GM18505 (cell line): ENCODE measurements at regions not wholly inside any gene's neighbourhood (a gene's known extent, or its start where the extent isn't known, plus 50 kb on each side); places are given as distances from the start of the nearest gene placed in this dataset.

Experiments
- ATAC-seq: cut with Tn5 transposase; IDR thresholded peaks from one replicate; pipeline ENCODE4 v1.9.1; 2021; ENCODE audit not compliant: unreplicated experiment
- POLR2A ChIP-seq: IDR thresholded peaks from 4 replicates; pipeline ENCODE4 v1.6.1; 2011; ENCODE audit warnings: borderline replicate concordance; ENCODE audit not compliant: insufficient read depth, insufficient read length; ENCODE audit errors: extremely low read depth

DNA sequence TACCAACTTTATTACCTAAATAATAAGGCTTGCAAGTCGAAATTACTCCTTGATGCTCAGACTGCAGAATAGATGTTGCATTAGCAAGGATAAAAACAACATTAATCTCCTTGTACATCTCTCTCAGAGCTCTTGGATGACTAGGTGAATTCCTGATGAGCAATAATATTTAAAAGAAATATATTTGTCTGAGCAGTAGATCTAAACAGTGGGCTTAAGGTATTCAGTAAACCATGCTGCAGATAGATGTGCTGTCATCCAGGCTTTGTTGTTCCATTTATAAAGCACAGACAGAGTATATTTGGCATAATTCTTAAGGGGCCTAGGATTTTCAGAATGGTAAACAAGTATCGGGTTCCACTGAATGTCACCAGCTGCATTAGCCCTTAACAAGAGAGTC is 257.1 kb downstream of the TUSC7 start:
- ATAC-seq, result no peak
- no peak for TF ChIP-seq POLR2A

- no peak for ATAC-seq
- no peak for TF ChIP-seq POLR2A
Measured at GRCh38 chr3:116969135-116969534, 259.6 kb downstream of the TUSC7 start.

DNA sequence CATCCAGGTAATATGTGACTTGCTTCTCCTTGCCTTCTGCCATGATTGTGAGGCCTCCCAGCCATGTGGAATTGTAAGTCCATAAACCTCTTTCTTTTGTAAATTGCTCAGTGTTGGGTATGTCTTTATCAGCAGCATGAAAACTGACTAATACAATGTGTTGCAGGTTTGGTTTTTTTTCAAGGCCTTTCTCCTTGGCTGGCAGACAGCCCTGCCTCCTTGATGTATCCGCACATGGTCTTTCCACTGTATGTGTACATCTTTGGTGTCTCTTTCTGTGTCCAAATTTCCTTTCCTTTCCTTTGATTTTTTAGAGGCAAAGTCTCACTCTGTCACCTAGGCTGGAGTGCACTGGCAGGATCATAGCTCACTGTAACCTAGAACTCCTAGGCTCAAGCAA is 260.1 kb downstream of the TUSC7 start:
- TF ChIP-seq POLR2A, result no peak
- no peak for ATAC-seq

GRCh38 chr3:116971531-116971930 is 262.0 kb downstream of the TUSC7 start:
- no peak for ATAC-seq
- TF ChIP-seq POLR2A, result no peak

DNA sequence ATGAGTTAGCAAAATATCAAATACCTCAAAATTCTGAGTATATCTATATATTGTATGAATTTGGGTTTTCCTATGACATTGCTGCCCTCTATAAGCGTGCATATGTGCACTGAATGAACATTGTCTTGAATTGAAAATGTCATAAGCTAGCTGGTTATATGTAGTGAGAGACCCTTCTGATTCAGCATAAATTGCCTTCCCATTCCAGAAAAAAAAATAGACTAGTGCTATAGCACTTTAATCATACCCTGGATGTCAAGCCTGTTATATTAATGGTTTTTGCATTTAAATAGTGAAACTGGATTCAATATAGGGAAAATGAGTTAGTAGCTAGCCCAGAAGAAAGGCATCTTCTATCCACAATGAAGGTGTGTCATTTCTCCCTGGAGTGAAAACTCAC is 265.1 kb downstream of the TUSC7 start:
- no peak for TF ChIP-seq POLR2A
- no peak for ATAC-seq

DNA sequence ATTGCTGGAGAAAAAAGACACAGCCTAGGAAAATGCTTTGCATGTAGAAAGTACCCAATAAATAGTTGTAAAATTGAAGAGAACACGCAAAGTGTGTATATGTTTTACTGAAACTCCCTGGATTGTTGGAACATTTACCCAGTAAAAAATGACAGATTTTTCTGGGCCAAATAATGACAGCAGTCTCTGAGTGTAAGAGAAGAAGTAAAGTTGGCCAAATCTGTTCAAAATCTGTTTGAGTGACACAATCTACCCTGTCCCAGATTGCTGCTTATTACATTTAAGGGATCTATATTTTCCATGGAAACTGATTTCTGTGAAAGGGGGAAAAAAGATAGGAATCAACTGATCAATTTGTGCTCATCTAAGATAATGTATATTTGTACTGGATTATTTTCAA is 267.9 kb downstream of the TUSC7 start:
- ATAC-seq, result no peak
- no peak for TF ChIP-seq POLR2A

DNA sequence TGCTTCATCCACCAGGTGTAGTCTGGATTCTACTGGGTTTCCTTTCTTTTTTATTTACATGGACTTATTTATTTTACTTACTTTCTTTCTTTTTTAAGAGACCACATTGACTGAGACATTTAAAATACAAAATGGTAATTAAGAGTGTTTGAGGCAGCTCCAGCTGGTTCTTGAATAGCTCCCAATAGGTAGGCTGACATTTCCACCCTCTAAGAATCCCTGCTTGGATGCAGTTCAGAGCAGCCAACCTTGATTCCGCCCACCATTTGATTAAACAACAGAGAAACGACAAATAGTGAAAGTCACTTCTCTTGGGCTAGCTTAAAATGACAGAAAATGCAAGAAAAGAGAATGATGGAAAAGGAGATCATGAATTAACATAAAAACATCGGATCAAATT is 270.5 kb downstream of the TUSC7 start:
- no peak for TF ChIP-seq POLR2A
- no peak for ATAC-seq

DNA sequence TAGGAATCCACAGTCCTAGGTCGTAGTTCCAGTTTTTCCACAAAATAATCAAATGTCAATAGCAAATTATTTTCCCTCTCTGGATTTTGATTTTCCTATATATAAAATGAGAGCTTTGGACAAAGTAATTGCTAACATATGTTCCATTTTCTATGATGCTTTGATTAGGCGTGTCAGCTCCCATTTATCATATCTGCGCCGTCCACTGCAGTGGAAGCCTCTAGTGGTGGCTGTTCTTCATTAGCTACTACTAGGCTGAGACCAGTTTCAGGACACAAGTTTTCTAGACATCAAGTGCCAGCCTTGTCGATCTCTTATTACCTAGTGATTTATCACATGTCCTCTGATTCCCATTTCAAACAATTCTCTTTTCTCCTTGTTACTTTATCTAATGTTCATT is 271.5 kb downstream of the TUSC7 start:
- no peak for ATAC-seq
- no peak for TF ChIP-seq POLR2A

DNA sequence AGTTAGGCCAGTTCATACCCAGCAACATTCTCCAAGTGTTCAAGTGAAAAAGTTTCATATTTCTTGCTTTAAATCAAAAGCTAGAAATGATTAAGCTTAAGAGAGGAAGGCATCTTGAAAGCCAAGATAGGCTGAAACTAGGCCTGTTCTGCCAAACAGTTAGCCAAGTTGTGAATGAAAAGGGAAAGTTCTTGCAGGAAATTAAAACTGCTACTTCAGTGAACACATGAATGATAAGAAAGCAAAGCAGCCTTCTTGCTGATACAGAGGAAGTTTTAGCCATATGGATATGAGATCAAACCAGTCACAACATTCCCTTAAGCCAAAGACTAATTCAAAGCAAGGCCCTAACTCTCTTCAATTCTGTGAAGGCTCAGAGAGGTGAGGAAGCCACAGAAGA is 274.7 kb downstream of the TUSC7 start:
- TF ChIP-seq POLR2A, result no peak
- no peak for ATAC-seq

DNA sequence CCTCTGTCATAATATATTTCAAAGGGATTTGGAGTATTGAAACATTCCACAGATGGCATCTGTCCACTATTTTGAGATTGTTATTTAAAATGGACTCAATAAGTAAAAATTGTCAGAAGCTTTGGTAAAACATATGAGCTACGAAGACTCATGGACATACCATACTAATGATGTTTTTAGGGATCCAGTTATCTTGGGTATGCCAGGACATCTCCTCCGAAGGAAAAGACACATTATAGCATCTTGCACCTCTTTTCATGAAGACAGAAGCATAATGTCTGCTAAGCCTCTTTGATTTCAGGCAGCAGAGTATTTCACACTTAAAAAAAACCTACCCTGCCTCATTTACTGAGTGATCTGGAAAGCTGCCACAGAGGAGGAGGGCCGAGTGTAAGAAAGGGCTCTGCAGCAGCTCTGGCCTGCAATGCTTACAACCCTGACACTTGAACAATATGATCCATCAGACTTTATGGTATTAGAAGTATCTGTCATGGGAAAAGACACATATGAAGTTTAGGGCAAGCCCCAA is 284.8 kb downstream of the TUSC7 start:
- TF ChIP-seq POLR2A, result no peak
- ATAC-seq, result no peak

GRCh38 chr3:117003501-117003900 is 293.9 kb downstream of the TUSC7 start:
- no peak for TF ChIP-seq POLR2A
- ATAC-seq, result no peak

- TF ChIP-seq POLR2A, result no peak
- ATAC-seq, result no peak
Measured at GRCh38 chr3:117005274-117005673, 295.7 kb downstream of the TUSC7 start.

GRCh38 chr3:117005911-117006522 is 296.4 kb downstream of the TUSC7 start:
- ATAC-seq, result no peak
- no peak for TF ChIP-seq POLR2A

DNA sequence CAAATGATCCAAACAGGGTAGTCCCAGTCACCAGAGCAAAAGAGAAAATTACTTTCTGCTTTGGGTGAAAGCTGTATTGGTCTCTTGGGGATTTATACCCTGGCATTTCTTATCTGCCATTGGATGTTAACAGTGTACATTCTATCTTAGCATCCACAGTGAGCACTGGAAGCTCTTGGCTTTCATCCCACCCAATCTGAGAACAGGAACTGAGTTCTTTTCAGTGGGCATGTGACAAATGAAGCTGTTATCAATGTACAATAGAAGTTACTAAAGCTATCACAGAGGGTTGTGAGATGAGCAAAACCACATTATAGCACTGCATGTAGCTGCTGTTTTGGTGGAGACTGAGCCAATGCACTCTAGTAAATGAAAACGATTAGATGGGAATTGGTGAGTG is 300.7 kb downstream of the TUSC7 start:
- no peak for ATAC-seq
- TF ChIP-seq POLR2A, result no peak
